IMR-90 (cell line): ENCODE measurements at regions not wholly inside any gene's neighbourhood (a gene's known extent, or its start where the extent isn't known, plus 50 kb on each side); places are given as distances from the start of the nearest gene placed in this dataset.

Experiments used
- ATAC-seq: fragments of 200-7000 bp; cut with Tn5 transposase; 2 replicates; pipeline ENCODE4 v1.9.1; 2020; ENCODE audit warnings: low read depth, mild to moderate bottlenecking, moderate library complexity
- BruUV-seq: library from RNA; stranded (reverse); fragments of 400-500 nt; replicated peaks from 2 replicates; lab custom pipeline; 2021; lab: Mats Ljungman, UMichigan
- CTCF ChIA-PET: fragments of 300-600 bp; formaldehyde crosslinking; extraction: SDS; loops from one replicate; lab custom pipeline; 2021; ENCODE audit warnings: antibody characterized with exemption; lab: Yijun Ruan, JAX
- POLR2A ChIA-PET: fragments of 300-600 bp; sonication (Branson Sonifier 250); formaldehyde crosslinking; loops from one replicate; lab custom pipeline; 2022; ENCODE audit warnings: antibody characterized with exemption; ENCODE audit not compliant: unreplicated experiment; lab: Charles Lee
- DNase-seq: peaks from one replicate; pipeline ENCODE4 v3.0.0; 2013
- H2AFZ ChIP-seq: replicated peaks from 2 replicates; pipeline ENCODE3; 2013; ENCODE audit warnings: low read length, mild to moderate bottlenecking; ENCODE audit not compliant: poor library complexity
- H2AK5ac ChIP-seq: 2 replicates; pipeline ENCODE4 v1.6.1; 2013; ENCODE audit warnings: low read depth, low read length, inconsistent platforms
- H2AK9ac ChIP-seq: replicated peaks from 2 replicates; pipeline ENCODE3; 2013; ENCODE audit warnings: mild to moderate bottlenecking, low read depth, low read length, moderate library complexity; ENCODE audit not compliant: poor library complexity
- H2BK120ac ChIP-seq: 2 replicates; pipeline ENCODE4 v1.6.1; 2013; ENCODE audit warnings: low read depth, low read length, inconsistent platforms
- H2BK15ac ChIP-seq: 3 replicates; pipeline ENCODE4 v1.6.1; 2013; ENCODE audit warnings: low read depth, low read length, inconsistent platforms
- H2BK20ac ChIP-seq: 2 replicates; pipeline ENCODE4 v1.6.1; 2013; ENCODE audit warnings: low read depth, mild to moderate bottlenecking, inconsistent platforms, low read length, moderate library complexity
- H2BK5ac ChIP-seq: 2 replicates; pipeline ENCODE4 v1.6.1; 2013; ENCODE audit warnings: mild to moderate bottlenecking, low read depth, low read length, inconsistent platforms; ENCODE audit not compliant: poor library complexity, severe bottlenecking
- H3K14ac ChIP-seq: replicated peaks from 2 replicates; pipeline ENCODE4 v1.6.1; 2013; ENCODE audit warnings: low read depth, low read length, inconsistent platforms
- H3K18ac ChIP-seq: 2 replicates; pipeline ENCODE4 v1.6.1; 2013; ENCODE audit warnings: low read depth, low read length, control low read depth
- H3K23ac ChIP-seq: 2 replicates; pipeline ENCODE4 v1.6.1; 2013; ENCODE audit warnings: low read depth, low read length, inconsistent platforms
- H3K27ac ChIP-seq: 2 replicates; pipeline ENCODE4 v1.5.1; 2013; ENCODE audit warnings: mild to moderate bottlenecking, control low read depth, low read length; ENCODE audit not compliant: insufficient read depth
- H3K27me3 ChIP-seq: 2 replicates; pipeline ENCODE4 v1.6.1; 2013; ENCODE audit warnings: low read length; ENCODE audit not compliant: control insufficient read depth, insufficient read depth
- H3K36me3 ChIP-seq: 2 replicates; pipeline ENCODE4 v1.6.1; 2013; ENCODE audit warnings: low read length, mixed read lengths; ENCODE audit not compliant: control insufficient read depth, insufficient read depth
- H3K4ac ChIP-seq: 2 replicates; pipeline ENCODE4 v1.6.1; 2013; ENCODE audit warnings: low read depth, low read length, inconsistent platforms
- H3K4me1 ChIP-seq: 2 replicates; pipeline ENCODE4 v1.6.1; 2013; ENCODE audit warnings: low read length, mixed read lengths; ENCODE audit not compliant: control insufficient read depth, insufficient read depth
- H3K4me2 ChIP-seq: 2 replicates; pipeline ENCODE4 v1.6.1; 2013; ENCODE audit warnings: low read depth, mild to moderate bottlenecking, control low read depth, low read length, moderate library complexity
- H3K4me3 ChIP-seq: 2 replicates; pipeline ENCODE4 v1.5.1; 2013; ENCODE audit warnings: low read depth, mild to moderate bottlenecking, control low read depth, low read length, moderate library complexity; ENCODE audit not compliant: insufficient read depth
- H3K56ac ChIP-seq: 2 replicates; pipeline ENCODE4 v1.6.1; 2013; ENCODE audit warnings: low read length, inconsistent platforms; ENCODE audit not compliant: insufficient read depth; ENCODE audit errors: extremely low read depth
- H3K79me1 ChIP-seq, 2 experiments: 2 replicates each; pipeline ENCODE4 v1.6.1; 2013; ENCODE audit warnings: low read length in 2 of 2, inconsistent platforms in 1 of 2, low read depth in 1 of 2
- H3K9ac ChIP-seq: 2 replicates; pipeline ENCODE4 v1.6.1; 2013; ENCODE audit warnings: low read depth, low read length, control low read depth
- H3K9me1 ChIP-seq: 2 replicates; pipeline ENCODE4 v1.6.1; 2013; ENCODE audit warnings: low read length, inconsistent platforms; ENCODE audit not compliant: insufficient read depth
- H3K9me3 ChIP-seq: 2 replicates; pipeline ENCODE4 v1.6.1; 2013; ENCODE audit warnings: low read length; ENCODE audit not compliant: control insufficient read depth, insufficient read depth
- H4K20me1 ChIP-seq: 2 replicates; pipeline ENCODE4 v1.6.1; 2013; ENCODE audit warnings: low read length, inconsistent platforms; ENCODE audit not compliant: insufficient read depth
- H4K5ac ChIP-seq: 2 replicates; pipeline ENCODE4 v1.6.1; 2013; ENCODE audit warnings: mild to moderate bottlenecking, low read depth, low read length, control low read depth
- H4K8ac ChIP-seq, 2 experiments: 2 replicates each; pipeline ENCODE4 v1.6.1; 2013; ENCODE audit warnings: low read depth in 2 of 2, low read length in 2 of 2, control low read depth in 1 of 2, inconsistent platforms in 1 of 2
- H4K91ac ChIP-seq: 2 replicates; pipeline ENCODE4 v1.6.1; 2013; ENCODE audit warnings: low read depth, low read length, inconsistent platforms; ENCODE audit not compliant: insufficient read depth
- FOS ChIP-seq: fragments of 150-350 bp; IDR thresholded peaks from 2 replicates; pipeline ENCODE4 v1.6.1; 2016; ENCODE audit warnings: low read depth, low read length
- MAFK ChIP-seq: IDR thresholded peaks from 2 replicates; pipeline ENCODE4 v1.6.1; 2012; ENCODE audit warnings: low read depth, low read length, improper control_type of control experiment
- WGBS, 2 experiments: methylation state at CpG; one replicate each; pipeline versions ENCODE4 v1.1.5 to v1.1.7; 2013; ENCODE audit warnings: missing lambda C conversion rate in 2 of 2; ENCODE audit not compliant: insufficient read length in 1 of 2; ENCODE audit errors: extremely low coverage in 2 of 2; 5-methylcytosine and 5-hydroxymethylcytosine counted together
- dilution Hi-C: fragments of 300-500 bp; cut with HindIII; formaldehyde crosslinking; loops from one replicate; pipeline ENCODE4 v1.14.3; 2018; ENCODE audit warnings: low sequenced_read_pairs; ENCODE audit not compliant: unreplicated experiment
- in situ Hi-C: fragments of 300-500 bp; cut with MboI; formaldehyde crosslinking; loops from 3 replicates; pipeline ENCODE4 v1.14.3; 2019; ENCODE audit warnings: low sequenced_read_pairs, inconsistent platforms, mixed read lengths
- intact Hi-C: fragments of 100-400 bp; cut with micrococcal nuclease; formaldehyde crosslinking; loops from 2 replicates; pipeline ENCODE4 v1.10.0; 2022

DNA sequence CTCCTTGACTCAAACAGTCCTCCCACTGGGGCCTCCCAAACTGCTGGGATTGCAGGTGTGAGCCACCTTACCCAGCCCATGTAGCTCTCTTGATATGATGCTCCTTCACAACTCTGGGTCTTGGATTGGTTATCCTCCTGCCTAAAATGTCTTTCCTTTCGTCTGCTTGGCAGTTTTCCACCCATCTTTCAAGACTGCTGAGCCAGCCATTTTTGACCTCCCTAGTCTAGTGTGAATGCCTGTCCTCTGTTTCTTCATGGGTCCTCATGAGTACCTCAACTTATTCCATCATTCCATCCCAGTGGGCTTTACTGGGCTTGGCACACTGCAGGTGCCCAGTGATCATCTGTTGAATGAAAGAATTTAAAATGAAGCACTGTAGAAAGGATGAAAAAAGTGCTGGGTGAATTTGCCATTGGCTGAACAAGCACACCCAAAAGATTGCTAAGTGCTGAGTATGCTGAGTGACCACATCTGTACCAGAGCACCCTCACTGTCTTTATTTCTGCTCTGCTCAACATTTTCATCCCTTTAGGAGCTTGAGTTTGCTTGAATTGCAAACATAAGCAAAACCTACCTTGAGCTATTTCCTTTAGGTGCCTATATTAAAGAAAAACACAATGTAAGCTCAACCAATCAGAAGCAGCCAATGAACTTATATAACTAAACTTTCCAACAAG lies 84.8 kb upstream of the FAM169A start:
- dilution Hi-C loops, result no loop called here
- DNase-seq (peak; percentile 38), ATAC-seq (no peak)
- Histone ChIP-seq H3K4me2 (no peak overlapping the region), H3K27ac (no peak overlapping the region; the same call in 1 of the 2 replicates), H3K23ac (0 out of 2 replicates have a peak overlapping the region, but pooled peaks have one; percentile 57), H2BK20ac (peak overlapping the region; percentile 98), H4K5ac (peak overlapping the region; percentile 66; the same call in 1 of the 2 replicates), H3K9ac (no peak overlapping the region), H3K79me1 (peaks cover 0 to 19% of the 10 kb centered on the region in 2 experiments; a peak in 2 of 4 replicates), H3K4me1 (peaks cover 34% of the 10 kb centered on the region), H3K14ac (peak overlapping the region; percentile 54), H3K9me1 (peaks cover 25% of the 10 kb centered on the region), H2BK15ac (peak overlapping the region; percentile 82; the same call in 2 of the 3 replicates), H2AK9ac (no peak overlapping the region), H2BK120ac (peak overlapping the region; percentile 98), H2AK5ac (peak overlapping the region; percentile 78), H3K9me3 (0 out of 2 replicates have a peak, but pooled peaks cover 2% of the 10 kb centered on the region), H2AFZ (no peak overlapping the region), H3K27me3 (no peaks in the 10 kb centered on the region), H4K8ac (peak overlapping the region in 1 of 2 experiments; percentile 82; a peak in 1 of 4 replicates), H3K36me3 (no peaks in the 10 kb centered on the region), H3K56ac (no peak overlapping the region), H4K91ac (peak overlapping the region; percentile 72; the same call in 1 of the 2 replicates), H4K20me1 (no peaks in the 10 kb centered on the region), H3K18ac (peak overlapping the region; percentile 93), H2BK5ac (peak overlapping the region; percentile 83), H3K4ac (peak overlapping the region; percentile 93), H3K4me3 (no peak overlapping the region)
- CTCF ChIA-PET, result interaction anchor here (0.7 to 1.3 kb wide), 2 partner anchors 26 to 1703 kb away, joined by 3 to 5 read pairs; no protein-coding TSS in a partner anchor
- BruUV-seq, result no TSS peak
- 50% methylated on average over 1 of the region's 1 CpG; no CpG with 5 or more reads in 1 of the 2 experiments for WGBS, 2 experiments
- POLR2A ChIA-PET, result no interaction called here
- TF ChIP-seq FOS (no peak), MAFK (peak; percentile 60)
- in situ Hi-C loops, result no loop called here
- intact Hi-C loops, result no loop called here
